Dendritic cell treated with granulocyte-macrophage colony-stimulating factor and Interleukin-4, amounts not matched to agents 40 ng/mL and 50 ng/mL, for 4 days (primary cell): ENCODE measurements at regions not wholly inside any gene's neighbourhood (a gene's known extent, or its start where the extent isn't known, plus 50 kb on each side); places are given as distances from the start of the nearest gene placed in this dataset.

Experiments used
- H3K27ac Mint-ChIP-seq: one replicate; pipeline ENCODE4 v1.8.0; 2022; ENCODE audit warnings: mild to moderate bottlenecking, mixed read lengths
- H3K27me3 Mint-ChIP-seq: one replicate; pipeline ENCODE4 v1.8.0; 2022; ENCODE audit warnings: mild to moderate bottlenecking, mixed read lengths
- H3K36me3 Mint-ChIP-seq: one replicate; pipeline ENCODE4 v1.8.0; 2022; ENCODE audit warnings: low read depth, mixed read lengths
- H3K4me1 Mint-ChIP-seq: one replicate; pipeline ENCODE4 v1.8.0; 2022; ENCODE audit warnings: low read depth, mixed read lengths
- H3K4me3 Mint-ChIP-seq: one replicate; pipeline ENCODE4 v1.8.0; 2022; ENCODE audit warnings: mild to moderate bottlenecking, moderate library complexity, mixed read lengths
- H3K9me3 Mint-ChIP-seq: one replicate; pipeline ENCODE4 v1.8.0; 2022; ENCODE audit warnings: mixed read lengths
- intact Hi-C: fragments of 100-400 bp; cut with micrococcal nuclease; formaldehyde crosslinking; loops from one replicate; pipeline ENCODE4 v1.15.0; 2022

DNA sequence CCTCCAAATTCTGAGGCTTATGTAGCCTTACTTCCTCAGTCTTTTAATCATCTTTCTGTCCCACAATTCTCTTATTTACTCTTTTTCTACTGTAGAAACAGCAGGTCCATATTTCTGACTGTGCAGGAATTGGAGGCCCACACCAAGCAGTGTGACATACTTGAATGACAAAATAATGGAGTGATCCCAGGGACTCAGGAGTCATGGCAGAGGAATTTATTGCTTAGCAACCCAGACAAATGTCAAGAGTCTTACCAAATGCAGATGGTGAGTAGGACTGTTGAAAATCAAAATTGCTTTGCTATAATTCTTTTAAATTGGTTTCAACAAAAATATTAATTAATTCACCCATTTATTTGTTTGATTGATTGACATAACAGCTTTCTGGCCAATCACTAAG lies 59.9 kb downstream of the HTR1B start:
- intact Hi-C loops: no loop called here
- Mint-ChIP-seq H3K27ac (no peak overlapping the region), H3K27me3 (no peaks in the 10 kb centered on the region), H3K4me3 (no peak overlapping the region), H3K4me1 (no peaks in the 10 kb centered on the region), H3K36me3 (no peaks in the 10 kb centered on the region), H3K9me3 (peaks cover 8% of the 10 kb centered on the region)

DNA sequence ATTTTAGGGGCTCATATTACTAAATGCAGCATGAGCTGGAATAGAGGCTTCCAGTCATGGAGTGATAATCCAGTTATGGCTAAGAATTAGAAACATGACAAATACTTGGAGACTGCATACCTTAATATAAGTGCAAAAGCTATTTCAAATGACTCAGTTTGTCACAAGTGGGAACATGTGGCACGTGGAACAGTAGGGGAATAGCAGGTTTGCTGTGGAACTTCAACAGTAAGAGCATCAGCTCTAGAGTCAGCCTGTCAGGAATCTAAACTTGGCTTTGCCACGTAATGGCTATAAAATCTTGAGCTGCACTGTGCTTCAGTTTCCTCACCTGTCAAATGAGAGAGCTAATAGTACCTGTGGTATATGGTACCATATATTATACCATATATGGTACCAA lies 62.1 kb downstream of the HTR1B start:
- H3K4me1 Mint-ChIP-seq: no peaks in the 10 kb centered on the region
- peaks cover 8% of the 10 kb centered on the region for H3K9me3 Mint-ChIP-seq
- H3K27ac Mint-ChIP-seq: no peak overlapping the region
- no peaks in the 10 kb centered on the region for H3K27me3 Mint-ChIP-seq
- no peaks in the 10 kb centered on the region for H3K36me3 Mint-ChIP-seq
- H3K4me3 Mint-ChIP-seq: no peak overlapping the region
- intact Hi-C loops: no loop called here

DNA sequence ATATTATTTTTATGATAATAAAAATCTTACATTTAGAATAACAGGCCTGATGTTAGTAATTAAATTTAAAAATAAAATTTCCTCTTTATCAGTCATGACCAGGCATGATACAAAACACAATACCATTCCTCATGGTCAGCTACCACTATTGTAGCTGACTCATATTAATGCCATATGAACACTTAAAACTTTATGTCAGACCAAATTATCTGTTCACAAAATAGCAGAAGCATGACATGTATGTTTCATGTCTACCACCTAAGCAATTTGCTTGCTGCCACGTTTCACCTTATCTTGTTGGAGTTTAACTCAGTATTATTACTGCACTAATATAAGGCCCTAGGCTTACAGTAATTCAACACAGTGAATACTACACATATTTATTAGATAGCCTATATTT lies 65.7 kb downstream of the HTR1B start:
- Mint-ChIP-seq H3K9me3 (peaks cover 8% of the 10 kb centered on the region), H3K4me1 (no peaks in the 10 kb centered on the region), H3K4me3 (no peak overlapping the region), H3K27ac (no peak overlapping the region), H3K27me3 (no peaks in the 10 kb centered on the region), H3K36me3 (no peaks in the 10 kb centered on the region)
- intact Hi-C loops: no loop called here

DNA sequence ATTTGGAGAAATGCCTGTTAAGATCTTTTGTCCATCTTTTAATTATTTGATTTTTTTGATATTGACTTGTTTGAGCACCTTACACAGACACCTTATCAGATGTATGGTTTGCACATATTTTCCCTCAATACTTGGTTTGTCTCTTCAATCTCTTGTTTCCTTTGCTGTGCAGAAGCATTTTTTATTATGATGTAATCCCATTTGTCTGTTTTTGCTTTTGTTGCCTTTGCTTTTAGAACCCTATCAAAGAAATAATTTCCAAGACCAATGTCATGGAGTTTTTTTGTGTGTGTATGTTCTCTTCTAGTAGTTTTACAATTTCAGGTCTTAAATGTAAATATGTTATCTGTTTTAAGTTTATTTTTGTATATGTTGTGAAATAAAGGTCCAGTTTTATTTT lies 73.9 kb downstream of the HTR1B start:
- Mint-ChIP-seq H3K27me3 (no peaks in the 10 kb centered on the region), H3K27ac (no peak overlapping the region), H3K4me1 (no peaks in the 10 kb centered on the region), H3K4me3 (no peak overlapping the region), H3K36me3 (no peaks in the 10 kb centered on the region), H3K9me3 (peaks cover 9% of the 10 kb centered on the region)
- intact Hi-C loops: no loop called here

DNA sequence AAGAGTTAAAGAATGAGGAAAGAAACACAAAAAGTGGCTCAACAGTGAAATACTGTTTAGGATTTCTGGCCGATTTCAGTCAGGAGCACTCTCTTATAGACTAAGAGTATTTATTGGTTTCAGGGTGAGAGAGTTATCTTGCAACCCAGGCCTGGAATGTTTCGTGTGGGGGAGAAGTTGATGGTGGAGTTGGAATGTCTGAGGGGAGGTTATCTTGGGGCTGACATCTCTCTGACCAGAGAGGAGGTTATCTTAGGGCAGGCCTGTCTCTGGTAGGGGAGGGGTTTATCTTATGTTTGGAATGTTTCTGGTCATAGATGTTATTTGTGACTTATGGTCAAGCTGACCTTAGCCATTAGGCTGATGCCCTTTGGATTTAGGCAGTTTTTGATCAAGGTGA lies 80.3 kb downstream of the HTR1B start:
- H3K27me3 Mint-ChIP-seq: no peaks in the 10 kb centered on the region
- intact Hi-C loops: no loop called here

DNA sequence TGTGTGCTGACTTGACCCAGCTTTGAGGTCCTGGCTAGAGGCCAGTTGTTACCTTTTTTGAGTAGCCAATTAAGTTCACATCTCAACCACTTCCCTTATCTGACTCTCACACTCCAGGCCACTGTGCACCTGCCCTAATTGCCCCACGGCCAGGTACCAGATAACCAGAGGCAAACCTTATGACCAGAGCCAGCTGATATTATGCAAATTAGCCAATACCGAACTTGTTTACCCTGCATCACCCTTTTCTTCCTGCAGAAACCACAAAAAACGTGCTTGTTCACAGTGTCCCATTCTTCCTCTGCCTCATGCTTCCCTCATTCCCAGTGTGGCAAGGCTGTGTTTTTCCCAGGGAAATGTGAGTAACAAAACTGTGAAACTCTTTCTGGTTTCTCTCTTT lies 89.3 kb downstream of the HTR1B start:
- Mint-ChIP-seq H3K27ac (no peak overlapping the region), H3K4me1 (no peaks in the 10 kb centered on the region), H3K27me3 (no peaks in the 10 kb centered on the region), H3K9me3 (peaks cover 27% of the 10 kb centered on the region), H3K36me3 (no peaks in the 10 kb centered on the region), H3K4me3 (no peak overlapping the region)
- intact Hi-C loops: no loop called here

More for the DNA sequence above, 80.3 kb downstream of the HTR1B start:
- no peaks in the 10 kb centered on the region for H3K4me1 Mint-ChIP-seq
- H3K36me3 Mint-ChIP-seq: no peaks in the 10 kb centered on the region
- no peak overlapping the region for H3K27ac Mint-ChIP-seq
- H3K9me3 Mint-ChIP-seq: peaks cover 12% of the 10 kb centered on the region
- H3K4me3 Mint-ChIP-seq: no peak overlapping the region

DNA sequence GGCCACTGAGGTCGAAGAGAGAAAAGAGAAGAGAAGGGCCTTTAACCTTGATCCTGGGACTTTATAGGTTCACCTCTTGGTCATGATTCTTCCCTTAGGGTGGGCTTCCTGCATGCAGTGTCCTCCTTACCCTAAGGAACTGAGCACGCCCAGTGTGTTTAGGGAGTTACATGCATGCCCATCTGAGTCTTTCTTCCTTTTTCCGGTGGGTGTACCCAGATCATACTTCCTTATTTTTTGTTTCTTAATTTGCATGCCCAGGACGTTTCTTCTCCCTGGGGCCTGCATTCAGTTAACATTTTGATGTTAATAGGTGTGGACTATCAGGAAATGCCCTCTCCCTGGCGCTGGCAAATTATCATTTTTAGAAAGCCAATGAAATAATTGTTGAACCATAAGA lies 91.5 kb downstream of the HTR1B start:
- Mint-ChIP-seq H3K27ac (no peak overlapping the region), H3K36me3 (no peaks in the 10 kb centered on the region), H3K4me3 (no peak overlapping the region), H3K4me1 (no peaks in the 10 kb centered on the region), H3K27me3 (no peaks in the 10 kb centered on the region), H3K9me3 (peaks cover 30% of the 10 kb centered on the region)
- intact Hi-C loops: no loop called here

DNA sequence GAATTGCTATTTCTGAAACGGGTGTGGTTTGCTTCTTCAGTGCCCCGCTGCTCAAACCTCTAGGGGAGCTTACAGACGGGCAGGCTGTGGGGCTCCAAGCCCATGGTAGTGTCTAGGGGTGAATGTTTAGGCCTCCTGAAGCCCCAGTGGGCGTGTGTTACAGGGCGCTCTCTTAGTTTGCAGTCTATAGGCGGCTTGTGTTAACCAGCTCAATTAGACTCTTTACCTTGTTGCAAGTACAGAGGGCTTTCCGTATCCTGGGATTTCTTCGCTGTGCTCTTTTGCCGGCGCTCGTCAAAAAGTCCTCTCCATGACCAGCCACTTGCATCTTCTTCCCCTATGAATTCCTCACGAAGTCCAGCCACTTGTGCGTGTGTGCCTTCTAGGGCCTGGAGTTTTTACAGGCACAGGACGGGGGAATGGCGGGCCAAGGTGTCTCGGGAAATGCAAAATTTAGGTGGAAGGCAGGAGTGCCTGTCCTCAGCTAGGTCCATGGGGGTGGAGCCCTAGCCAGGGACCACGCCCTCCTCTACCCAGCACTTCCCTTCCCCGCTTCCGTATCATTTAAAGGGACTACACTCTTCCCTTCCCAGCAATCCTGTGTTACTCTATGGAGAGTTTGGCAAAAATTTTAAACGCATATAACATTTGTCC lies 94.5 kb downstream of the HTR1B start:
- intact Hi-C loops: no loop called here
- H3K27me3 Mint-ChIP-seq: no peaks in the 10 kb centered on the region
- H3K4me1 Mint-ChIP-seq: no peaks in the 10 kb centered on the region
- peak overlapping the region; percentile 55 for H3K27ac Mint-ChIP-seq
- H3K9me3 Mint-ChIP-seq: peaks cover 35% of the 10 kb centered on the region
- H3K4me3 Mint-ChIP-seq: peak overlapping the region; percentile 76
- H3K36me3 Mint-ChIP-seq: no peaks in the 10 kb centered on the region

DNA sequence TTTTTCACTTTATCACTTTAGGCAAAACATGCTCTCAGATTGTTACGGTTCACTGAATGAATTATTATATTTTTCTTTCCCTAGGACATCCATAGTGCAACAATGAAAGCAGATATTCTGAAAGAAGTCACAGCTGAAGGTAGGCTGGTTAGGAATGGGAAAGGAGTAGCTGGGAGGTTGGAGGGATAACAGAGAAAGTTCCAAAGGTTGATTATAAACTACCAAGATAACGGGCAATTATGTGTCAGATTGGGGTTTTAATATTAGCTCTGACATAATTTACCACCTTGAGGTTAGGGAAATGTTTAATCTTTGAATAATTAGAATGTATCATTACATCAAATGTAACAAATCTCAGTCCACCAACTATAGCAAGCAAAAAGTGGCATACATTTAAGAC lies 96.5 kb downstream of the HTR1B start:
- H3K27ac Mint-ChIP-seq: no peak overlapping the region
- no peaks in the 10 kb centered on the region for H3K27me3 Mint-ChIP-seq
- intact Hi-C loops: no loop called here
- no peaks in the 10 kb centered on the region for H3K4me1 Mint-ChIP-seq
- H3K4me3 Mint-ChIP-seq: no peak overlapping the region
- no peaks in the 10 kb centered on the region for H3K36me3 Mint-ChIP-seq
- H3K9me3 Mint-ChIP-seq: peaks cover 44% of the 10 kb centered on the region

DNA sequence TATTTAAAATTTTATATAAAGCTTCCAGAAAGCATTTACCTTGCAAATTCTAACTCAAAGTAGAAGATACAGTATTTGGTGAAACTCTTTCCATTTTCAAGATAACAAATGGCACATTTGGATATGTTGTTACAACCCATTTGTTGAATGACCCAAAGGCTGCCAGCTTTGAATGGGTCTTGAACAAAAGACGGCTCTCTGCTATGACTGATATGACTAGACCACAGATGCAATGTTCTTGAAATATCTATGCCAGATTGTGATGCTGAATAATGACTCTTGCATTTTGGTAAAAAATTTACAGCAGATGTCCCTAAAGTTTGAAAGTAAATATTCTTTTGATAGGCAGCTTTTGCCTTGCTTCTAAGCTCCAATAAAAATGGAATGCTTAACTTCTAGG lies 99.6 kb downstream of the HTR1B start:
- intact Hi-C loops: no loop called here
- no peak overlapping the region for H3K27ac Mint-ChIP-seq
- H3K4me3 Mint-ChIP-seq: no peak overlapping the region
- H3K27me3 Mint-ChIP-seq: no peaks in the 10 kb centered on the region
- no peaks in the 10 kb centered on the region for H3K36me3 Mint-ChIP-seq
- no peaks in the 10 kb centered on the region for H3K4me1 Mint-ChIP-seq
- H3K9me3 Mint-ChIP-seq: peaks cover 26% of the 10 kb centered on the region

DNA sequence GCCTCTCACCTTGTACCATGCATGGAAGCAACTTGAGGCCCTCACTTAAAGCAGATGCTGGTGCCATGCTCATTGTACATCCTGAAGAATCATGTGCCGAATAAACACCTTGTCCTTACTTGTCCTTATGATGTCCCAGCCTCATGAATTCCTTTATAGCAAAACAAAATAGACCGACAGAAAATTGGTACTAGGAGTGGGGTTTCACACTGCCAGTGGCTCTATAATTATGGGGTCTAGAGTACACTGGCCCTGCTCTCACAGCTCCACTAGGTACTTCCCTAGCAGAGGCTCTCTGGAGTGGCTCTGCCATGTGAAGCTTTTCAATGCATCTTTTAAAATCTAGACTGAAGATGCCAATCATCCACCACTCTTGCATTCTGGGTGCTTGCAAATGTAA lies 101.2 kb downstream of the HTR1B start:
- H3K27ac Mint-ChIP-seq: no peak overlapping the region
- no peaks in the 10 kb centered on the region for H3K27me3 Mint-ChIP-seq
- H3K36me3 Mint-ChIP-seq: no peaks in the 10 kb centered on the region
- no peak overlapping the region for H3K4me3 Mint-ChIP-seq
- no peaks in the 10 kb centered on the region for H3K4me1 Mint-ChIP-seq
- H3K9me3 Mint-ChIP-seq: peaks cover 28% of the 10 kb centered on the region
- intact Hi-C loops: no loop called here

DNA sequence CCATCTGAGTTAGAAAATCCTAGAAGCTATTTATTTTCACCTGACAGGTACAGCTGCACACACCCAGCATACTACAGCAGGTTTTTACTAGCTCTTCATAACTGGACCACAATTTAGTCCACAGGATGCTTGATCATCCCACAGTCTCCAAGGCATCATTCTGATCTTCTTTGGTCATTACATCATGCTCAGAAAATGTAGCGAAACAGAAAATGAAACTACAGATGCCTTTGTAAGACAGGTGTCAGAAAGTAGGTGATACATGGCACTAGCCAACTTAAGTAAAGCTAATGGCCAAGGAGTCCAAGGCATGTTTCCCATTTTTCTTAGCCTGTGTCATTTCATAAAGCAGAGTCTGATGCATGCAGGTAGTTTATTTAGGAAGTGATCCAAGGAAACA lies 102.3 kb downstream of the HTR1B start:
- H3K4me3 Mint-ChIP-seq: no peak overlapping the region
- no peaks in the 10 kb centered on the region for H3K27me3 Mint-ChIP-seq
- H3K9me3 Mint-ChIP-seq: peaks cover 23% of the 10 kb centered on the region
- no peaks in the 10 kb centered on the region for H3K36me3 Mint-ChIP-seq
- intact Hi-C loops: no loop called here
- no peaks in the 10 kb centered on the region for H3K4me1 Mint-ChIP-seq
- no peak overlapping the region for H3K27ac Mint-ChIP-seq

DNA sequence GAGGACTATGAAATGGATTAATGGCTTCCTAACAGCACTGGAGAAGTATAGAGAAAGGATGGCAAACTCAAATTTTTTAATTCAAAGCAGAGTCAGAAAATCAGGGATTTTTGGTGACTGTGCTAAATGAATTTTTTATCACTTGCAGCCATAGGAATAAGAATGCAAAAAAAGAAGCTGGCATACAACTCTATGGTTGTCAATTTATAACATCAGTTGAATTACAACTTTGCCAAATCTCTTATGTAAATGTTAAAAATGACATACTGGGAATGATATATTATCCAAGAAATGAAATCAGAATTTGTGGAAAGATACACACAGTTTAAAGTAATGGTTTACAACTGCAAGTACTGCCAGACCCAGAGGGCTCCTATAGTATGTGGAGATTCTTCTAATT lies 106.5 kb downstream of the HTR1B start:
- Mint-ChIP-seq H3K9me3 (peaks cover 9% of the 10 kb centered on the region), H3K4me1 (no peaks in the 10 kb centered on the region), H3K36me3 (no peaks in the 10 kb centered on the region), H3K27me3 (no peaks in the 10 kb centered on the region), H3K4me3 (no peak overlapping the region), H3K27ac (no peak overlapping the region)
- intact Hi-C loops: no loop called here

DNA sequence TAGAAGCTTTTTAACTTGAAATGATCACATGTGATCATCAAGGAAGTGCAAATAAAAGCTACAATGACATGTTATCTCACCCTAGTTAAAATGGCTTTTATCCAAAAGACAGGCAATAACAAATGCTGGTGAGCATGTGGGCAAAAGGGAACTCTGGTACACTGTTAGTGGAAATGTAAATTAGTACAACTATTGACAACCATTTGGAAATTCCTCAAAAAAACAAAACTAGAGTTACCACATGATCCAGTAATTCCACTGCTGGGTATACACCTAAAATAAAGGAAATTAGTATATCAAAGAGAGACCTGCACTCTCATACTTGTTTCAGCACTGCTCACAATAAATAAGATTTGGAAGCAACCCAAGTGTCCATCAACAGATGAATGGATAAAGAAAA lies 108.7 kb downstream of the HTR1B start:
- Mint-ChIP-seq H3K27ac (no peak overlapping the region), H3K36me3 (no peaks in the 10 kb centered on the region), H3K27me3 (no peaks in the 10 kb centered on the region), H3K4me3 (no peak overlapping the region), H3K4me1 (no peaks in the 10 kb centered on the region), H3K9me3 (peaks cover 5% of the 10 kb centered on the region)
- intact Hi-C loops: no loop called here

DNA sequence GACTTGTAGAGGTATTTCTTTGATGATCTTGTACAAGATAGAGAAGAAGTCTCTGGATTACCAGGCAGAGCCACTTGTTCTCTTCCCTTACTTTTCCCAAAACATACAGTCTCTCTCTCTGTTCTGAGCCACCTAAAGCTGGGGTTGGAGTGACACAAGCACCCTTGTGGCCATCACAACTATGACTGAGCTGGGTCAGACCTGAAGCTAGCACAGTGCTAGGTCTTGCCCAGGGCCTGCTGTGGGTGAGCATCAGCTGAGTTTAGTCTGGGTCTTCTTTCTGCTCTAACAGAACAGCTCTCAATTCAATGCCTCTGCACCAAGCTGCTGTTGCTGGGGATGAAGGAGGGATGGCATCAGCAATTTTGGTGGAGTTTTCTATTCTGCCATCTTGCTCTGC lies 110.2 kb downstream of the HTR1B start:
- intact Hi-C loops: no loop called here
- Mint-ChIP-seq H3K27me3 (no peaks in the 10 kb centered on the region), H3K4me3 (no peak overlapping the region), H3K4me1 (no peaks in the 10 kb centered on the region), H3K9me3 (no peaks in the 10 kb centered on the region), H3K36me3 (no peaks in the 10 kb centered on the region), H3K27ac (no peak overlapping the region)
